ENCODE measurements at regions not wholly inside any gene's neighbourhood (a gene's known extent, or its start where the extent isn't known, plus 50 kb on each side); places are given as distances from the start of the nearest gene placed in this dataset.

GRCh38 chr13:59607780-59608233 is 555.9 kb downstream of the DIAPH3 start:
- in situ Hi-C loops (cut with HindIII; ENCODE audit: low pct_unique_long_range_greater_than_20kb, low sequenced_read_pairs), result no loop called here
- DNase-seq (ENCODE audit: low read depth), result no peak

DNA sequence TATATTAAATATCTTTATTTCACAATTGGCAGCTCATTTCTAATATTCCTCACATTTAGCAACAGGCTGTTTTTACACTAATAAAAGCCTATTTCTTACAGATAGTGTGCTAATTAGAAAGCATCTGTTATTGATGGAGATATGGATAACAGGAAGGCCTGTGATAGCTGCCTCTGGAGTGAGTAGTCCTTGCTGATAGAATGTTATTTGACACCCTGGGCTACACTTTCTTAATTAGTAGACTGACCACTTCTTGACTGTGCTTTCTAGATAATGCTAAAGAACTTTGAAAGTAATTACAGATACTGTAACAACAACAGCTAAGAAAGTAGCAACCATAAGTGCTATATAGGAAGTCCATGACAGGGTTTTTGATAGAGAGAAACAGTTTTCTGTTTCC is 554.3 kb downstream of the DIAPH3 start:
- in situ Hi-C loops (cut with HindIII; ENCODE audit: low pct_unique_long_range_greater_than_20kb, low sequenced_read_pairs), result no loop called here
- no peak for DNase-seq (ENCODE audit: low read depth)

All from Caki2 (cell line).